ENCODE measurements at regions not wholly inside any gene's neighbourhood (a gene's known extent, or its start where the extent isn't known, plus 50 kb on each side); places are given as distances from the start of the nearest gene placed in this dataset.
"Not testable (repeated sequence)": the region's sequence is repeated elsewhere in the genome, so short reads cannot be mapped to it uniquely, and the experiment has no call there.

GRCh38 chr2:198880986-198881385 lies 576.8 kb downstream of the SATB2 start:
- Histone ChIP-seq H3K27ac (no peak overlapping the region), H3K27me3 (no peaks in the 10 kb centered on the region), H3K36me3 (no peaks in the 10 kb centered on the region), H3K4me1 (no peaks in the 10 kb centered on the region), H3K4me3 (no peak overlapping the region), H3K9me3 (replicated peaks) (no peaks in the 10 kb centered on the region)
- no peak for DNase-seq

GRCh38 chr2:198880421-198880820 lies 577.3 kb downstream of the SATB2 start:
- Histone ChIP-seq H3K27ac (no peak overlapping the region), H3K9me3 (replicated peaks) (no peaks in the 10 kb centered on the region), H3K27me3 (no peaks in the 10 kb centered on the region), H3K36me3 (no peaks in the 10 kb centered on the region), H3K4me3 (no peak overlapping the region), H3K4me1 (no peaks in the 10 kb centered on the region)
- DNase-seq = no peak

GRCh38 chr2:198874472-198874858 lies 583.3 kb downstream of the SATB2 start:
- no peak for DNase-seq
- Histone ChIP-seq H3K4me1 (no peaks in the 10 kb centered on the region), H3K27me3 (no peaks in the 10 kb centered on the region), H3K9me3 (replicated peaks) (no peaks in the 10 kb centered on the region), H3K36me3 (no peaks in the 10 kb centered on the region), H3K4me3 (no peak overlapping the region), H3K27ac (no peak overlapping the region)

GRCh38 chr2:198873503-198874471 lies 584.0 kb downstream of the SATB2 start:
- H3K9me3 ChIP-seq (replicated peaks) = no peaks in the 10 kb centered on the region
- H3K27me3 ChIP-seq = no peaks in the 10 kb centered on the region
- H3K27ac ChIP-seq = no peak overlapping the region
- H3K4me3 ChIP-seq = no peak overlapping the region
- no peaks in the 10 kb centered on the region for H3K4me1 ChIP-seq
- no peak for DNase-seq
- H3K36me3 ChIP-seq = no peaks in the 10 kb centered on the region

- Histone ChIP-seq H3K4me3 (no peak overlapping the region), H3K27me3 (no peaks in the 10 kb centered on the region), H3K36me3 (no peaks in the 10 kb centered on the region), H3K4me1 (no peaks in the 10 kb centered on the region), H3K9me3 (replicated peaks) (no peaks in the 10 kb centered on the region), H3K27ac (no peak overlapping the region)
- DNase-seq = no peak
Observed at GRCh38 chr2:198863655-198864054, 594.1 kb downstream of the SATB2 start.

- DNase-seq = no peak
- H3K27ac ChIP-seq = no peak overlapping the region
- no peaks in the 10 kb centered on the region for H3K27me3 ChIP-seq
- no peak overlapping the region for H3K4me3 ChIP-seq
- H3K36me3 ChIP-seq = no peaks in the 10 kb centered on the region
- H3K4me1 ChIP-seq = no peaks in the 10 kb centered on the region
- H3K9me3 ChIP-seq (replicated peaks) = 0 out of 2 replicates have a peak, but pooled peaks cover 4% of the 10 kb centered on the region
Observed at GRCh38 chr2:198861080-198861479, 596.7 kb downstream of the SATB2 start.

- Histone ChIP-seq H3K9me3 (replicated peaks) (0 out of 2 replicates have a peak, but pooled peaks cover 4% of the 10 kb centered on the region), H3K27me3 (no peaks in the 10 kb centered on the region), H3K36me3 (no peaks in the 10 kb centered on the region), H3K27ac (no peak overlapping the region), H3K4me1 (peaks cover 6% of the 10 kb centered on the region), H3K4me3 (no peak overlapping the region)
- DNase-seq = no peak
Observed at GRCh38 chr2:198857246-198857645, 600.5 kb downstream of the SATB2 start.

GRCh38 chr2:198855746-198856145 lies 602.0 kb downstream of the SATB2 start:
- not testable (repeated sequence) for H3K4me1 ChIP-seq; H3K36me3 ChIP-seq; H3K4me3 ChIP-seq; H3K27me3 ChIP-seq; H3K9me3 ChIP-seq (replicated peaks)
- peak overlapping the region; percentile 84 for H3K27ac ChIP-seq
- peak; percentile 70 to 76 for DNase-seq

GRCh38 chr2:198852248-198852647 lies 605.5 kb downstream of the SATB2 start:
- Histone ChIP-seq H3K4me3 (no peak overlapping the region), H3K9me3 (replicated peaks) (no peaks in the 10 kb centered on the region), H3K36me3 (no peaks in the 10 kb centered on the region), H3K27ac (no peak overlapping the region), H3K4me1 (peaks cover 6% of the 10 kb centered on the region), H3K27me3 (no peaks in the 10 kb centered on the region)
- DNase-seq = no peak

- H3K27me3 ChIP-seq = no peaks in the 10 kb centered on the region
- H3K9me3 ChIP-seq (replicated peaks) = no peaks in the 10 kb centered on the region
- H3K4me1 ChIP-seq = no peaks in the 10 kb centered on the region
- no peaks in the 10 kb centered on the region for H3K36me3 ChIP-seq
- DNase-seq = no peak
- no peak overlapping the region for H3K4me3 ChIP-seq
- no peak overlapping the region for H3K27ac ChIP-seq
Observed at GRCh38 chr2:198825534-198825933, 632.2 kb downstream of the SATB2 start.

GRCh38 chr2:198817536-198817935 lies 640.2 kb downstream of the SATB2 start:
- H3K27me3 ChIP-seq = no peaks in the 10 kb centered on the region
- no peaks in the 10 kb centered on the region for H3K4me1 ChIP-seq
- H3K36me3 ChIP-seq = no peaks in the 10 kb centered on the region
- no peaks in the 10 kb centered on the region for H3K9me3 ChIP-seq (replicated peaks)
- H3K4me3 ChIP-seq = no peak overlapping the region
- DNase-seq = no peak
- no peak overlapping the region for H3K27ac ChIP-seq

GRCh38 chr2:198815626-198816025 lies 642.1 kb downstream of the SATB2 start:
- Histone ChIP-seq H3K27ac (no peak overlapping the region), H3K4me3 (no peak overlapping the region), H3K4me1 (no peaks in the 10 kb centered on the region), H3K36me3 (no peaks in the 10 kb centered on the region), H3K27me3 (no peaks in the 10 kb centered on the region), H3K9me3 (replicated peaks) (no peaks in the 10 kb centered on the region)
- DNase-seq = no peak

- Histone ChIP-seq H3K27ac (no peak overlapping the region), H3K27me3 (no peaks in the 10 kb centered on the region), H3K4me1 (no peaks in the 10 kb centered on the region), H3K4me3 (no peak overlapping the region), H3K9me3 (replicated peaks) (no peaks in the 10 kb centered on the region), H3K36me3 (no peaks in the 10 kb centered on the region)
- no peak for DNase-seq
Observed at GRCh38 chr2:198811198-198811597, 646.5 kb downstream of the SATB2 start.

- Histone ChIP-seq H3K27ac (no peak overlapping the region), H3K27me3 (no peaks in the 10 kb centered on the region), H3K4me3 (no peak overlapping the region), H3K4me1 (no peaks in the 10 kb centered on the region), H3K36me3 (no peaks in the 10 kb centered on the region), H3K9me3 (replicated peaks) (no peaks in the 10 kb centered on the region)
- no peak for DNase-seq
Observed at GRCh38 chr2:198809976-198810375, 647.8 kb downstream of the SATB2 start.

- Histone ChIP-seq H3K9me3 (replicated peaks) (no peaks in the 10 kb centered on the region), H3K36me3 (no peaks in the 10 kb centered on the region), H3K4me3 (no peak overlapping the region), H3K27ac (no peak overlapping the region), H3K27me3 (no peaks in the 10 kb centered on the region), H3K4me1 (no peaks in the 10 kb centered on the region)
- no peak for DNase-seq
Observed at GRCh38 chr2:198807131-198807530, 650.6 kb downstream of the SATB2 start.

GRCh38 chr2:198795419-198795818 lies 662.3 kb downstream of the SATB2 start:
- Histone ChIP-seq H3K27ac (no peak overlapping the region), H3K9me3 (replicated peaks) (no peaks in the 10 kb centered on the region), H3K4me1 (no peaks in the 10 kb centered on the region), H3K36me3 (no peaks in the 10 kb centered on the region), H3K27me3 (no peaks in the 10 kb centered on the region), H3K4me3 (no peak overlapping the region)
- no peak for DNase-seq
